GM19455 (cell line): ENCODE measurements at regions not wholly inside any gene's neighbourhood (a gene's known extent, or its start where the extent isn't known, plus 50 kb on each side); places are given as distances from the start of the nearest gene placed in this dataset.

Experiments
- ATAC-seq: cut with Tn5 transposase; IDR thresholded peaks from one replicate; pipeline ENCODE4 v1.9.1; 2021; ENCODE audit not compliant: unreplicated experiment

DNA sequence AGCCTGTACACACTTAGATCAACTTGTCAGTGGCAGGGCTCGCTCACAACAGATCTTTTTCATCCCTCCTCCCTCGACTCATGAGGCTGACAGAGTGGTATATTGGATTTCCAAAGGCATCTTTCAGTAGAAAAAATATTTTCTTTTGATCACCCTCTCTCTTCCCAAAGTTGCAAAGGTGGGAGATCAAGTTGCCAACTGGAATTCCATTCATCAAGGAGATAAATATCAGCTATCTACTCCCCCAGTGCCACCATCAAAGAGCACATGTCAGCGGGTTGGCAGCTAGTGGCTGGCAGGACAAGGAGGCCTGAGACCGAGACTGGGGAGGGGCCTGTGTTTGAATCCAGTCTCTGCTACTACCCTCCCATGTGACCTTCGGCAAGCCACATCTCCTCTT is 539.7 kb upstream of the CDH11 start:
- no peak for ATAC-seq

DNA sequence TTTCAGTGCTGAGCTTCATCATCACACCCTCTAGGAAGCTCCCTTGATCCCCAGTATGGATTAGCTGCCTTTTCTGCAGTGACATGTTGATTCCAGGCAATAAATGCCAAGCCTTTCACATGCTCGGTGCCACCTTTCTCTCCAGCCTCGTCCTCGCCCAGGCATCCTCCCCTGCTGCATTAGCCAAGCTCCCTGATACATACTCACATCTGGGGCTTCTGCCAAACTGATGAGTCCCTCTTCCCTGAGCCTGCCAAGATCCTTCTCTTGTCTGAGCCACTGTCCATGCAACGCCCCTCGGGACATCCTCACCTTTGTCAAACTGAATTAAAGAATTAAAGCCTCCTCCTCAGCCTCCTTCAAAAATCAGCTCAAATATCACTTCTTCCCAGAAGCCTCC is 538.5 kb upstream of the CDH11 start:
- ATAC-seq, result no peak

DNA sequence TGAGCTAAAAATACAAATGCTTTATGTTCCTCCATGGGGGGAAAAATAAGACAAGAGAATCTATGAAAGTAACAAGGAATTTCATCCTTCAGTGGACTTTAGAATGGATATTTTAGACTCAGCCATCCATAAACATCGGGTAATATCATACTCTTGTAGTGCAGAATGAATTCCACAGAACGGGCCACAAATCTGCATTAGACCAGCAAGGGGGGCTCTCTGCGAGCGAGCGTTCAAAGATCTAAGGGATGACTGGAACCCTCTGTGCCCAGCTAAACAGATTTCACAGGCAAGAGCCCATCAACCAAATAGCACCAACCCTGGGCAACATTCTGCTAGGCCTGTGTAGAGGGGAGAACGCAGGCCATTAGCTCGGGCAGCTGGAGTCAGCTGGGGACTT is 537.9 kb upstream of the CDH11 start:
- ATAC-seq, result no peak

DNA sequence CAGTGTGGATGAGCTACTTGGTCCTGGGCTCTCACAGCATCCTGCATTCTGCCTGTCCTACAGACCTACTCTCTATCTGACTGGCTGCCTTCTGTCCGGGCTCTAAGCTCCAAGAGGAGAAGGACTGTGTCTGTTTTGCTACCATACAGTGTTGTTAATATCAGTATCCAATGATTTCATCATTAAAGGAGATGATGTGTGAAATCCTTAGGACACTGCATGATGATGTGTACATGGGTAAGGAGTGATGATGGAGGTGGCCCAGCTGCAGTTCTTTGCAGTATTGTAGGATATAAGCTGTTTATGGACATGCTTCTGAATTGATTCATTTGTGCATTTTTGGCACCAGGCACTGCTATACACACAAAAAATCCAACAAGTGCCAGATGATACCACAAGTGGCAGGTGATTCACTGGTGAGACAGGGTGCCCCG is 536.9 kb upstream of the CDH11 start:
- ATAC-seq, result no peak

DNA sequence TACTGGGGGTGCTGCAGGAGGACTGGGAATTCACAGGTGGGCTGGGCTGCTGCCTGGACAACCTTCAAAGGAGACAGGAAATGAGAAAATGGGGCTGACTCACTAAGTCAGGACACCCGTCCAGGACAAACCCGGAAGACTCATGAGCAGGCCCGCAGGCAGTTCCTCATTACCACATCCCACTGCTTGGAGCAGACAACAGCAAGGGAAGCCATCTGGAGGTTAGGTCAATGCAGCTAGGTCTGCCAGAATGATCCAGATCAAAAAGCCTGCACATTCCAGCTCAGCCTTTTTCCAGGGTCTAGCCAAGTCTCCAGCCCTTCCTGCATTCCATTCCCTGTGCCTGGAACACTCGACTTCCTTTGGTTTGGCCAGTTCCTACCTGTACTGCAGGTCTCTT is 536.5 kb upstream of the CDH11 start:
- no peak for ATAC-seq

DNA sequence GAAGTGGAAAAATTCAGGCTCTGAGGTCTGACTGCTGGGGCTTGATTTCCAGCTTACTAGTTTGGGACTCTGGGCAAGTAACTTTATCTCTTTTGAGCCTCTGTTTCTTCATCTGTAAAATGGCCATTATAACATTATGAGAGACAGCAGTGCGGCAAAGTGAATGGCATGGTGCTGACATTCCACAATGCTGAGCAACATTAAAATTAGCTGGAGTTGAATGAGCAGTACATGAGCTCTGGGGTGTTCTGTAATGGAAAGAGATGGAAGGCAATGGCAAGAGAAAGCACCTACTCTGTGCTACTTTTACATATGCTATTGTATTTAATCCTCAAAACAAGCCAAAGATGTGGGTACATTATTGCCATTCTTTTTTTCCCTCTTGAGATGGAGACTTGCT is 535.7 kb upstream of the CDH11 start:
- ATAC-seq, result no peak

DNA sequence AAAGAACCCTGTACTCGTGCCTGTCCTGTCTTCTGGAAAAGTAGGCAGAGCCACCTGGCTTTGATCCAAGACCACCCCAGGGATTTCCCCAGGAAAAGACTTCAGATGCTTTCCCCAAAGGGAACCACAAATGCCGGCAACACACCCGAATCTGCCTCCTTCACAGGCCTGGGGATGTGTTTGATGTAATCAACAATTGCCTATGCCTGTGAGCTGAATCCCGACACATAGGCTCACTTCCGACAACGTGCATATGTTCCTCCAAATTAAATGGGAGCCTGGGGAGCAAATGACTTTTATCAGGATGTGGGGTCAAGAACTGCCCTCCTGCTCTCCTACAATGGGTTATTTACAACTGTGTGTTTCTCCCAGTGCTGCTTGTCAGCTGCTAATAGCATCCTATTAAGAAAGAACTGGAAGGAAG is 535.2 kb upstream of the CDH11 start:
- no peak for ATAC-seq

DNA sequence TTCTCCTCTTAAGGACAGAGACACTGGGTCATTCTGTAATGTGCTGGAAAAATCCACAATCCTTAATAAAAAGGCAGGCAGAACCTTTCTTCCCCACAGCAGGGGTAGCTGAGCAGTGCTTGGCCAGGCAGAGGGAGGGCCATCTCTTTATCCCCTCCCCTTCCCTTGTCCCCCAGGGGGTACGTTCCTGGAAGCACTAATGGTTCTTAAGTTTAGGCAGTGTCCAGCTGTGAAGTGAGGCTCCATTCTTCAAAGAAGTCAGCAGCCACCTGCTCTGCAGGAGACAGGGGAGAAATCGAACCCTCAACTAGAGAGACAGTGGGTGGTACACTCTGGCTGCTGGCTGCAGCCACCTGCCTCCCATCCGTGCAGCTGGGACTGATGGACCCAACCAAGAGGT is 533.9 kb upstream of the CDH11 start:
- ATAC-seq, result no peak

DNA sequence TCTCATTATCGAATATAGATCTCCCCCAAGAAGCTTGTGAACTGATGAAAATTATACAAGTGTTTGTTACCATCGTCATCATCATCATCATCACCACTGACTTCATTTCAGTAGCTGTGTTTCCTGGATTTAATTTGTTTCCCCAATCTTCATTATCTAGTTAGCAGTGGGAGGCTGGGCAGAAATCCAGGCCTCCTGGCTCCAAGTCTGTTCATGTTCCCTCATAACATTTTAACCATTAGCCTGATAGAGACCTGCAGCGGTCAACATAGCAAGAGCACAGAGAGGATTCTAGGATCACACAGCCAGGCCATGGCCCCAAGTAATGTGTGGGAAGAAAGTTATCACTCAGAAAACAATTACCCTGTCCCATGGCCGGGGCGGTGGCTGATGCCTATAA is 526.2 kb upstream of the CDH11 start:
- no peak for ATAC-seq

DNA sequence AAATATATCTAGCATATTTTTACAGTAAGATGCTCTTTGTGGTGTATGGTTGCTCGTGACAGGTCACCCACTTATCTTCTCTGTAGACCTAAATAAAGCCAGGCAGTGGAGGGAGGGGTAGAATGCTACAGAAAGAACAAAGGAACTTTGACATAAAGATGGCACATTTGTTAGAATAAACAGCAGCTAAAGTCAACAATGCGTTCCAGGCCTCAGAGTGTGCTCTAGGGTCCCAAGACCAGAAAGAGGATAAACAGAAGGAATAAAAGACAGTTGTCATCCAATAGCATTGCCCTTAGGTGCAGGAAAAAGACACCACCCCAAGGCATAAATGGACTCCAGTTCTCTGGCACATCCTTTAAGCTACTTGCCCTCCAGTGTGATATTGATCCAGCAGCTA is 523.0 kb upstream of the CDH11 start:
- ATAC-seq, result no peak

DNA sequence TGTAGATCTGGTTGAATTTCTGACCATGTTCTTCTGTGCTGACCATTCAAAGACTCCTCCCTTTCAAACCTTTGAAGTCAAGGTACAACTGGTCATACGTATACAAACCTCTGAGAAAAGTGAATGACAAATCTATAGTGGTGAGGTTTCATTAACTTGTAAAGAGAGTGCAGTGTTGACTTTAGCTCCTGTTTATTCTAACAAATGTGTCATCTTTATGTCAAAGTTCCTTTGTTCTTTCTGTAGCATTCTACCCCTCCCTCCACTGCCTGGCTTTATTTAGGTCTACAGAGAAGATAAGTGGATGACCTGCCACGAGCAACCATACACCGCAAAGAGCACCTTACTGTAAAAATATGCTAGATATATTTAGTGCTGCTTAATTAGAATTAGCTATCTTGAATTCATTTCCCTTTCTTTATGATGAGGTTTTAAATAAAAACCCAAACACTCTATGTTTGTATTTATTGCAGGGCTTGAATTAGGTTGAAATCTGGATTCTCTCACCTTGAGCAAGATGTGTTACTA is 520.0 kb upstream of the CDH11 start:
- ATAC-seq, result no peak

DNA sequence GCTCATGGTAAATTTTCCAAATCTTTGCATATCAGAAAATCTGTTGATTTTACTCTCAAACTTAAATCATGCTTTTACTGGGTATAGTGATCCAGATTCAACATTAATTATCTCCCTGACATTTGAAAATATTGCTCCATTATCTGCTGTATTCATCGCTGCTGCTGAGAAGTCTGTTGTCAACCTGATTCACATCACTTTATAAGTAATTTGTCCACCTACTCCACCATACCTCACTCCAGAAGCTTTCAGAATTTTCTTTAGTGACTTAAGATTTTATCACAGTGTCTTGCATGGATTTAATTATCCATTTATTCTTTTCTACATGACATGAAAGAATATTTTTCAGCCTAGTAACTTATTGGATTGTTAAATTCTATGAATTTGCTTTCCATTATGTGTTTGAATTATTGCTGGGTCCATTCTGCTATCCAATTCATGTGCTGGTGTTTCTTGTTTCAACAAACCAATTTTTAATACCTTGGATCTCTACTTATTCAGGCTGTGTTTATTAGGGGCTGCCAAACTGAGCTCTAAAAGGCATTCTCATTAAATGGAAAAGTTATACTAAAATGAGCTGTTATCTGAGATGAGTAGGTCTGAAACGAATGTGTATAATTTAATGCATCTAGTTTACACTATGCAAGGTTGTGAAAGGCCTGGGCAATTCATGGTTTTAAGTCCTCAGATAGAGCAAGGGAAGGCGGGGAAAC is 519.3 kb upstream of the CDH11 start:
- no peak for ATAC-seq

DNA sequence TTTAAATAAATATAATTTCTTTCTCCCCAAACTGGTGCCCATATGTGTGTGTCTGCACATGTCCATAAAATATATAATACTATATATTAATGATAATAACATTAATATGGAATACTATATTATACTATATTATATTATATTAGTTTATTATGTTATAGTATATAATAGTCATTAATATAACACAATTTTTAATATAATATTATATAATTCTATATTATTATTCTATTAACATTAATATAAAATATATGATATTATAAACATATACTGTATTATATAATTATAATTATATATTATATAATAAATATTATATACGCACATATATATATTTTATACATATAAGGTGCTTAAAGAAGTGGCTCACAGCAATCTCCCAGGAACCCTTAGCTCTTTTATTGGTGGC is 513.0 kb upstream of the CDH11 start:
- no peak for ATAC-seq

DNA sequence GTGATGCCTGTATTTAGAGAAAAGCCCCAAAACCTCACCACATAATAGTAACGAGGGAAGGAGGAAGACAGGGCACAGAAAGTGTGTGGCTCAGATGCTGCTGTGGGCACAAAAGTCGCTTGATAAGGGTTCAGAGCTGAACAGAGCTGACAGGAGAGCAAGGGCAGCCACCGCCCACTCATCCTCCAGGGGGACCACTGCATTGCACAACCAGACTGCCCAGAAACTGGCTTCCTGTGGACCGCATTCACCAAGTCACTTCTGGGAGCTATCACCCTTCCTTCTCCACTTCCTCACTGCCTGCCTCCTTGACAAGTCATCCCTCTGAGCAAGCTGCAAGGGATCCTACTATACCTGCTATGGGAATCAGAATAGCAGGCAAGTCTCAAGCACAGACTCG is 512.4 kb upstream of the CDH11 start:
- no peak for ATAC-seq

DNA sequence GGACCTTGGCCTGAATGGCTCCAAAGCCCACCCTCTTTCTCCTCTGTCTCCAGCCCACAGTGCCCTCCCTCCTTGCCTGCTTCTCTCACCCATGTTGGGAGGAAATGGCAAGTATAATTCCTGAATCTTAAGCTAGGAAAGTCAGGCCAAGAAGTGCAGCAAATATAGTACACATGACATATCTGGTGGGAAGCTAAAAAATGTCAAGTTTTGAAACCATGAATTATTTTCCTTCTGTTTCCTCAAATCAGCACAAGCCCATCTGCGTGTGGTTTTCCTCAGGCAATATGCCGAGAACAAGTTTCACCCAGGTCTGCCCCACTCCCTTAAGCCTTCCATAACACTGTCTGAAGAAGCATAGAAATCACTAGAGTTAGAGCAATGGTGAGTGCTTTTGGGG is 502.8 kb upstream of the CDH11 start:
- ATAC-seq, result no peak

DNA sequence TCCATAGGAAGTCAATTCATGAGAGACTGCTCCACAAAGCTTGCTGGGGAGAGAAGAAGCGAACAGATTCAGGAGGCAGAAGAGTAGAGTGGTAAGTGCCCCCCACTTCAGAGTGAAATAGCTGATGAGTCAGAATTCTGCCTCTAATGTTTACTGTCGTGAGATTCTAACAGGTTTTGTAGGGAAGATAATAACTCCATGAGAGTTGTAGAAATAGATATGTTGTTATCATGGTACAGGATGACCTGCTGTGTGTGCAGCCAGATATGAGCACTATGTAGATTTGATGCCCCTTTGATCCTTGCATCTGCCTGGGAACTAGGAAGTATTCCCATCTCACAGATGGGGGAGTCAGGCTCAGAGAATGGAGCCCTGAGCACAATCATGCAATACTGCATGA is 502.4 kb upstream of the CDH11 start:
- ATAC-seq, result no peak

DNA sequence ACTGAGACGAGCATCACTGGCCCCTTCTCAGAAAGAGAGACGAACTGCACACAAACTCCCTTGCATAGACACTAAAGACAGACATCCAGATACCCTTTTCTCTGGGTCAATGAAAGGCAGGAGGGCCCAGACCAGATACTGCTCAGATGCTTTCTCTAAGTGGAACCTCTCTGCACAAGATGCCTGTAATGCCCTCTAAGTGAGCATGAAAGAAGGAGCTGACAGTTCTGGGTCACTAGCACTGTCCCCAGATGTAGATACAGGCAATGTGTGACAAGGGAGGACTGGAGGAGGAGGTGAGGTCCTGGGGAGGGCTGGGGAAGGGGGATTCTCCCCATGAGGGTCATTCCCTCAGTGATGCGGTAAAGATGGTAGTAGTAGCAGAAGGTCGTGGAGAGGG is 501.0 kb upstream of the CDH11 start:
- ATAC-seq, result no peak

DNA sequence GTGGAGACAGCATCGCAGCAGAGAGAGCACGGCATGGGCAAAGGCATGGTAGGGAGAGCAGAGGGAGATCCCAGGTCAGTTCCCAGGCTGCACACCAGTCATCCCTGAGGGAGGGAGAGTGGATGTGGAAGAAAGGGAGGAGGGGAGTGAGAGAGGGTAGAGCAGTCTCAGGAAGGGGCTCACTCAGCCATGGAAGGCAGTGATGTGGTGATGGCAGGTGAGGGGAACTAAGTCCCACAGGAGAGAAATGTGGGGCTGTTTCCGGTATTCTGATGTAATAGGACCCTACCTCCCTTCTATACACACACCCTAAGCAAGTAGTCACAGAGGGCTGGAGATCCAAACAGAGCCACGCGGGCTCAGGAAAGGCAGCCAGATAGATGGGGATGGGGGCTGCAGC is 500.3 kb upstream of the CDH11 start:
- no peak for ATAC-seq

DNA sequence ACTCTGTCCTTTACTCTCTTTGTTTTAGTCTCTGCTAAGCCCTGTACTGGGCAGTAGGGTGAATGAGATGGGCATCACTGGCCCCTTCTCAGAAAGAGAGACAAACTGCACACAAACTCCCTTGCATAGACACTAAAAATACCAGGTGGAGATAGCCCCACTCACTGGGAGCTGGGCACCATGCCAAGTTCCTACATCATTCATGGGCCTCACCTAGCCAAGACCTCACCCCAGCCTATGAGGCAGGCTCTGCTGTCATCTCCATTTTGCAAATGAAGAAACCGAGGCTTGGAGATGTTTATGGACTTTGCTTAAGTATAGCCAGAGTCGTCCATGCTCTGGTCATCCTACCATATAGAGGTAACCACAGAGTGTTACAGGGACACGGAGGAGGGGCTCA is 499.8 kb upstream of the CDH11 start:
- no peak for ATAC-seq

DNA sequence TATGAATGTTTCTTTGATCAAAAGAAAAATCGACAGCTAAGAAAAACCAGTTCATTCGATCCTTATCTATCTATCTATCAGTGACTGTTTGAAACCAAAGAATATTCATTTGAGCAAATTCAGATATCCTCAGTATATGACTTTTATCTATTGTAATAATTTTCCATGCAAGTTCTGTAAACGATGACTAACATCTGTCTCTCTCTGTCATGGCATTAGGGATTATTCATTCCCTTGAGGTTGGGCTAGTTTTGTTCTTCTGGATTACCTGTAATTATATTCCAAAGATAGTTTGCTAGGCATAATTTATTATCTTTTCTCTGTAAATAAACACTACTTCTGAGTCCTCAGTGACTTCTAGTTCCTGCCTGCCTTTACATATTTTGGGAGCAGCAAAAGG is 497.7 kb upstream of the CDH11 start:
- ATAC-seq, result no peak

DNA sequence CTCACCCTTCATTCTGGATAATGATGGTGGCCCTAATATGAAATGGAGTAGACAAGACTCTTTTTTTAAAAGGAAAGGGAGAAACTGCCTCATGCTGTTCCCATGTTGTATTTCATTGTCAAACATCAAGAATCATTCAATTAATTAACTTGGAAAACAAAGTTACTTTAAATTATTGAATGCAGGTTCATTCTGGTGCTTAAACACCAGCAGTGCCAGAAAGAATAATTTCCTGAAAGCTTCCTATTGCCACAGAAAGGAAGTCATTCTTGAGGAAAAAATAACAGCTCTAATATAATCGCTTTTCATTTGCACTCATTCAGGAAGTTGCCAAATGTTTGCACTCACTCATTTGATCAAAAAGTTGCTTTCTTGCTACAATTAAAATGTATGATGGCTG is 497.1 kb upstream of the CDH11 start:
- ATAC-seq, result no peak

DNA sequence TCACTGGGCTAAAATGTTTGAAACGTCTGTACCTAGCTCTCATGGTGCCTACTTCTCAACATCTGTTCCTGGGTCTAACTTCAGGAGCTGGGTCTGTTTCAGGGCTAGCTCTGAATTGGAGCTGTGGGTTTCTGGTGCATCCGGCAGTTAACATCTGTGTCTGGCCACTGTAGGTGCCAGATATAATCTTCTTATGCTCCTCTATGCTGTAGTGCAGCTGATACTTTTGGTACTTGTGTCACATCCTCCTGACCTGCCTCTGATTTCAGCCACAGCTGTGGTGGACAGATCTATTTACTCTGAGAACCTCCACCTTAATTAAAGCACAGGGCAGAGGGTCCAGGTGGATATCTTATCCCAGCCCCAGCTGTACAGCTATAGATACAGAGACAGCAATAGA is 496.5 kb upstream of the CDH11 start:
- no peak for ATAC-seq

DNA sequence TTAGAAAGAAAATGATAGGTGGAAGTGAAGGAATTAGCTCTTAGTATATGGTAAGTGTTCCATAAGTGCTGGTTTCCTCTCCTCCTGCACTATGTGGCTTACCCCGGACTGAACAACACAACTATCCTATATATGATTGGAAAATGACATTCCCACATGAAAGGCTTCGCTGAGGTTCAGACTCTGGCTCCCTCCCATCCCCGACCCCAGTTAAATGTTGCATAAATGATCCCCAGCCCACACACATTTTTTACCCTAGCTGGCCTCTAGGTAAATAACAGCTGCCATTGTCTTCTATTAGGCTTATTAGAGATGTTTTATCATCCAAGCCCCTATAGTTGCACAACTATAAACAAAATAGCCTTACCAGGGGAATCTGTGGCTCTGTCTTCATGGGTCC is 495.6 kb upstream of the CDH11 start:
- ATAC-seq, result no peak
